Upper lobe of right lung (tissue), 1 donor: ENCODE measurements at regions not wholly inside any gene's neighbourhood (a gene's known extent, or its start where the extent isn't known, plus 50 kb on each side); places are given as distances from the start of the nearest gene placed in this dataset.

Source experiments
- ATAC-seq: fragments of 200-7000 bp; cut with Tn5 transposase; one replicate; pipeline ENCODE4 v1.9.1; 2020; ENCODE audit warnings: mild to moderate bottlenecking, moderate library complexity
- DNase-seq: peaks from one replicate; pipeline ENCODE4 v3.0.0-alpha.2; 2020
- H3K27ac ChIP-seq: fragments of 200-600 bp; one replicate; pipeline ENCODE4 v1.8.0; 2022
- H3K27me3 ChIP-seq: fragments of 200-600 bp; one replicate; pipeline ENCODE4 v1.8.0; 2022; ENCODE audit warnings: mild to moderate bottlenecking
- H3K36me3 ChIP-seq: fragments of 200-600 bp; one replicate; pipeline ENCODE4 v1.8.0; 2022
- H3K4me1 ChIP-seq: fragments of 200-600 bp; one replicate; pipeline ENCODE4 v1.8.0; 2022
- H3K4me3 ChIP-seq: fragments of 200-600 bp; one replicate; pipeline ENCODE4 v1.8.0; 2022; ENCODE audit warnings: mild to moderate bottlenecking
- H3K9me3 ChIP-seq: fragments of 200-600 bp; one replicate; pipeline ENCODE4 v1.8.0; 2022
- intact Hi-C: fragments of 100-400 bp; cut with DNase I; formaldehyde crosslinking; loops from one replicate; pipeline ENCODE4 v1.11.0; 2022
- TF ChIP-seq, protein P1 (sequence below): fragments of 200-600 bp; IDR thresholded peaks from one replicate; pipeline ENCODE4 v1.8.0; 2022; ENCODE audit warnings: antibody characterized with exemption
- donor health status: DM: no; HTN: yes; CAD: no; lungs with severe emphysema.

DNA sequence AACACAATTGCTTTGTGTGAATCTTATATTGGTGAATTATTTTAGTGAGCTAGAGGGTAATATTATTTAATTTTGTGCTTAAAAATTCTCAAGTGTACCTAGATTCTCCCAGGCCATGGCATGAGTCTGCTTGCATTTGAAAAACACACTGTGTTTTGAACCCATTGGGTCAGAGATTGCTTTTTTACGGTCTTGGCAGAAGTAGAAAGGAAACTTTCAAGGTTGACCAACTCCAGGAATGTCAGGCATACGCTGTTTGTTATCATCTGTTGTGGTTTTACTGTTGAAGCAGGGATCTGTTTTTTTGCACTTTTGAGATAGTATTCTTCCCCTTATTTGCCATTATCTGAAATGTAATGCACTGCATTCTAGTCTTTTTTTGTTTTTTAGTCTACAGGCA, 377.4 kb downstream of the RPRM start:
- Histone ChIP-seq H3K36me3 (no peaks in the 10 kb centered on the region), H3K4me1 (no peaks in the 10 kb centered on the region), H3K9me3 (no peaks in the 10 kb centered on the region), H3K4me3 (no peak overlapping the region), H3K27ac (no peak overlapping the region), H3K27me3 (no peaks in the 10 kb centered on the region)
- DNase-seq (no peak), ATAC-seq (no peak)
- TF ChIP-seq, protein P1, sequence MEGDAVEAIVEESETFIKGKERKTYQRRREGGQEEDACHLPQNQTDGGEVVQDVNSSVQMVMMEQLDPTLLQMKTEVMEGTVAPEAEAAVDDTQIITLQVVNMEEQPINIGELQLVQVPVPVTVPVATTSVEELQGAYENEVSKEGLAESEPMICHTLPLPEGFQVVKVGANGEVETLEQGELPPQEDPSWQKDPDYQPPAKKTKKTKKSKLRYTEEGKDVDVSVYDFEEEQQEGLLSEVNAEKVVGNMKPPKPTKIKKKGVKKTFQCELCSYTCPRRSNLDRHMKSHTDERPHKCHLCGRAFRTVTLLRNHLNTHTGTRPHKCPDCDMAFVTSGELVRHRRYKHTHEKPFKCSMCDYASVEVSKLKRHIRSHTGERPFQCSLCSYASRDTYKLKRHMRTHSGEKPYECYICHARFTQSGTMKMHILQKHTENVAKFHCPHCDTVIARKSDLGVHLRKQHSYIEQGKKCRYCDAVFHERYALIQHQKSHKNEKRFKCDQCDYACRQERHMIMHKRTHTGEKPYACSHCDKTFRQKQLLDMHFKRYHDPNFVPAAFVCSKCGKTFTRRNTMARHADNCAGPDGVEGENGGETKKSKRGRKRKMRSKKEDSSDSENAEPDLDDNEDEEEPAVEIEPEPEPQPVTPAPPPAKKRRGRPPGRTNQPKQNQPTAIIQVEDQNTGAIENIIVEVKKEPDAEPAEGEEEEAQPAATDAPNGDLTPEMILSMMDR = no peak
- intact Hi-C loops = no loop called here

DNA sequence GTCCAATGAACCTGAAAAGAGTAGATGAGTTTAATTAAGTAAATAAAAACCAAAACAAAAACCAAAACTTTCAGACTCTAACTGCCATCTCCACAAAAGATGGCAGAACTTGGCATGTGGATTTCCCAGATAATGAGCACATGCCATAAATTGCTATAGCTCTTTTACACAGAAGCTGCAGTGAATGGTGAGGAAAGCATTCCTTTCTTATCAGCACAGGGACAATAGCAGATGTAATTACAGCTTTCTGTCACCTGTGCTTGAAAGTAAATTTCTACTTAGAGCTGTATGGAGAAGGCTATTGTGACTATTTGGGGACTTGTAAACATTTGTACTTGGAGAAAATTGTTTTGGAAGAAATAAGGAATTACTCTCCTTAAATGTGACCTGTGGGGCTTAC, 378.4 kb downstream of the RPRM start:
- no peaks in the 10 kb centered on the region for H3K4me1 ChIP-seq
- H3K4me3 ChIP-seq = no peak overlapping the region
- H3K36me3 ChIP-seq = no peaks in the 10 kb centered on the region
- no peaks in the 10 kb centered on the region for H3K27me3 ChIP-seq
- no peak for ATAC-seq
- intact Hi-C loops = no loop called here
- H3K9me3 ChIP-seq = no peaks in the 10 kb centered on the region
- DNase-seq = no peak
- H3K27ac ChIP-seq = no peak overlapping the region
- TF ChIP-seq, protein P1 = no peak

GRCh38 chr2:153098073-153098472, 379.7 kb downstream of the ARL6IP6 start:
- no peak overlapping the region for H3K27ac ChIP-seq
- no peak overlapping the region for H3K4me3 ChIP-seq
- ATAC-seq = no peak
- no peak for DNase-seq
- no peaks in the 10 kb centered on the region for H3K36me3 ChIP-seq
- TF ChIP-seq, protein P1 = no peak
- intact Hi-C loops = no loop called here
- no peaks in the 10 kb centered on the region for H3K9me3 ChIP-seq
- no peaks in the 10 kb centered on the region for H3K27me3 ChIP-seq
- no peaks in the 10 kb centered on the region for H3K4me1 ChIP-seq

DNA sequence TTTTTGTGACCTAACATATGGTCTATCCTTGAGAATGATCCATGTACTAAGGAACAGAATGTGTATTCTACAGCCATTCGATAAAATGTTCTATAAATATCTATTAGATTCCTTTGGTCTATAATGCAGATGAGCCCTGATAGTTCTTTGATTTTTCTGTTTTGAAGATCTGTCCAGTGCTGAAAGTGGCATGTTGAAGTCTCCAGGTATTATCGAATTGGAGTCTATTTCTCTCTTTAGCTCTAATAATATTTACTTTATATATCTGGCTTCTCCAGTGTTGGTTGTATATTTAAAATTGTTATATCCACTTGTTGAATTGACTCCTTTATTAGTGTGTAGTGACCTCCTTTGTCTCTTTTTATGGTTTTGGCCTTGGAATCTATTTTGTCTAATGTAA, 377.9 kb downstream of the ARL6IP6 start:
- TF ChIP-seq, protein P1 = no peak
- DNase-seq (no peak), ATAC-seq (no peak)
- Histone ChIP-seq H3K36me3 (no peaks in the 10 kb centered on the region), H3K27me3 (no peaks in the 10 kb centered on the region), H3K4me3 (no peak overlapping the region), H3K4me1 (no peaks in the 10 kb centered on the region), H3K9me3 (no peaks in the 10 kb centered on the region), H3K27ac (no peak overlapping the region)
- intact Hi-C loops = no loop called here

DNA sequence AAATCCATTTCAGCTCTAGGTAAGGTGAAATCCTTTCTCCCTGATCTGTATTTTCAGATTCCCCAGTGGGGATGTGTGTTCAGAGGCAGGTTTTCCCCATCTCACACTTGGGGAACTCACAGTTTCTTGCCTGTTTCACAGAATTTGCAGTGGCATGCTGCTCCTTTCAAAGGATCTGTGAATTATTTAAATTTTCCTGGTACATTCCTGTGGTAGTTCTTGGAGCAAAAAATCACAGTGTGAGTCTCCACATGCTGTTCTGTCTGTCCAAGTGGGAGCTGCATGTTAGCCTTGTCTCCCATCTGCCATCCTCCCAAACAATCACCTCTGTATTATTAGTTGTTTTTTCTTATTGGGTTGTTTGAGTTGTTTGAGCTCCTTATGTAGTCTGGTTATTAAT, 372.9 kb downstream of the ARL6IP6 start:
- ATAC-seq (no peak), DNase-seq (no peak)
- Histone ChIP-seq H3K27ac (no peak overlapping the region), H3K4me1 (no peaks in the 10 kb centered on the region), H3K36me3 (no peaks in the 10 kb centered on the region), H3K27me3 (no peaks in the 10 kb centered on the region), H3K9me3 (no peaks in the 10 kb centered on the region), H3K4me3 (no peak overlapping the region)
- TF ChIP-seq, protein P1 = no peak
- intact Hi-C loops = no loop called here

- Histone ChIP-seq H3K9me3 (no peaks in the 10 kb centered on the region), H3K4me1 (no peaks in the 10 kb centered on the region), H3K27ac (no peak overlapping the region), H3K4me3 (no peak overlapping the region), H3K27me3 (no peaks in the 10 kb centered on the region), H3K36me3 (no peaks in the 10 kb centered on the region)
- intact Hi-C loops = no loop called here
- DNase-seq (no peak), ATAC-seq (no peak)
- TF ChIP-seq, protein P1 = no peak
These were observed 360.9 kb downstream of the ARL6IP6 start for GRCh38 chr2:153079315-153079714.
